GM12873 (cell line): ENCODE measurements at regions not wholly inside any gene's neighbourhood (a gene's known extent, or its start where the extent isn't known, plus 50 kb on each side); places are given as distances from the start of the nearest gene placed in this dataset.

Experiments
- TF ChIP-seq, protein P1 (sequence below): IDR thresholded peaks from 2 replicates; pipeline ENCODE4 v1.5.1; 2012; ENCODE audit warnings: low read depth, mild to moderate bottlenecking, moderate library complexity, low read length, control low read depth; ENCODE audit not compliant: insufficient read depth; ENCODE audit errors: missing control alignments

- TF ChIP-seq, protein P1, sequence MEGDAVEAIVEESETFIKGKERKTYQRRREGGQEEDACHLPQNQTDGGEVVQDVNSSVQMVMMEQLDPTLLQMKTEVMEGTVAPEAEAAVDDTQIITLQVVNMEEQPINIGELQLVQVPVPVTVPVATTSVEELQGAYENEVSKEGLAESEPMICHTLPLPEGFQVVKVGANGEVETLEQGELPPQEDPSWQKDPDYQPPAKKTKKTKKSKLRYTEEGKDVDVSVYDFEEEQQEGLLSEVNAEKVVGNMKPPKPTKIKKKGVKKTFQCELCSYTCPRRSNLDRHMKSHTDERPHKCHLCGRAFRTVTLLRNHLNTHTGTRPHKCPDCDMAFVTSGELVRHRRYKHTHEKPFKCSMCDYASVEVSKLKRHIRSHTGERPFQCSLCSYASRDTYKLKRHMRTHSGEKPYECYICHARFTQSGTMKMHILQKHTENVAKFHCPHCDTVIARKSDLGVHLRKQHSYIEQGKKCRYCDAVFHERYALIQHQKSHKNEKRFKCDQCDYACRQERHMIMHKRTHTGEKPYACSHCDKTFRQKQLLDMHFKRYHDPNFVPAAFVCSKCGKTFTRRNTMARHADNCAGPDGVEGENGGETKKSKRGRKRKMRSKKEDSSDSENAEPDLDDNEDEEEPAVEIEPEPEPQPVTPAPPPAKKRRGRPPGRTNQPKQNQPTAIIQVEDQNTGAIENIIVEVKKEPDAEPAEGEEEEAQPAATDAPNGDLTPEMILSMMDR, result no peak
Observed at GRCh38 chr9:102506406-102506805, 488.7 kb upstream of the CYLC2 start.

GRCh38 chr9:102499468-102499867 lies 495.7 kb upstream of the CYLC2 start:
- TF ChIP-seq, protein P1, result no peak

DNA sequence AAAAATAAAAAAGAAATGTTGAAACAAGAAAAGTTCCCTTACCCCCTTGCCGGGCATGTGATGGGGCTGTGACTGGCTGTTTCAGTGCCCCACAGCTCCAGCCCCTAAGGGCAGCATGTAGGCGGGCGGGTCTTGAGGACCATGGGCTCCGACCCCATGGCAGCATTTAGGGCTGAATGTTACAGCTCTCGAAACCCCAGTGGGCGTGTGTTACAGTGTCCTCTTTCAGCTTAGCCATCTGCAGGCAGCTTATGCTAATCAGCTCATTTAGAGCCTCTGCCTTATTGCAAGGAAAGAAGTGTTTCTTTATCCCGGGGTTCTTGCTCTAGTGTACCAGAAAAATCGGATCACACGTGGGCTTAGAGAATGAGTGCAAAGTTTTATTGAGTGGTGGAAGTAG lies 497.4 kb upstream of the CYLC2 start:
- TF ChIP-seq, protein P1, result no peak

GRCh38 chr9:102483651-102484050 lies 511.5 kb upstream of the CYLC2 start:
- TF ChIP-seq, protein P1, result no peak

DNA sequence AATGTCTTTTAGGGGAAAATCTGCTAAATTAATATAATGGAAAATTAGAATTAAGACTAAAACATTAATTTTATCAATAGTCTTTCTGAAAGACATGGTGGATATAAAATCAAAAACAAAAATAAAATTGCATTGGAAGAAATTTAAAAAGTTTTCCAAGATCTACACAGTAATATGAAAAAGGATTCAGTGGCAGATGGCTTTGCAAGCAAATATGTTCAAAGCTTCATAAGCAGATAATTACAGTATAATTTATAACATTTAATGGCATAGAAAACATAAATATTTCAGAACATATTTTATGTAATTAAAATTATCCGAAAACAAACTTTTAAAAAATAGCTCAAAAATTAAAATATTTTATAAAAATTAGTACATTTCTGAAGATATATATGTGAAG lies 512.4 kb upstream of the CYLC2 start:
- TF ChIP-seq, protein P1, result no peak

- TF ChIP-seq, protein P1, result no peak
Observed at GRCh38 chr9:102479191-102479590, 515.9 kb upstream of the CYLC2 start.

DNA sequence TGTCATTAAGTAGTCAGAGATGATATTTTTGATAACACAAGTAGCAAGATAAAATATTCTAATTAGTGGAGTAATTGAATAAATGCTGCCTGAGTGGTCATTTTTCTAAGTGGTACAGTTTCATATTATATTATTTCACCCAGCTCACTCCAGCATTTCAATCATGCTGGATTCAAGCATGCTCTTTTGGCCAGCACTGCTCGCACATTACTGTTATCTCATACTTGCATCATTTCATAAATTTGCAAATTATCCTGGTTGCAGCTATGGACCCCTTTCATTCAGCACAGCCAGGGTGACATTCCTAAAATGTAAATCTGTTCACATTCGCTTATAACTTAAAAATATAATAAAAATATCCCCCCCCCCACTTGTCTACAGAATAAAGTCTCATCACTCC lies 520.8 kb upstream of the CYLC2 start:
- TF ChIP-seq, protein P1, result no peak
